HEK293 (cell line): ENCODE measurements at regions not wholly inside any gene's neighbourhood (a gene's known extent, or its start where the extent isn't known, plus 50 kb on each side); places are given as distances from the start of the nearest gene placed in this dataset.

Experiments used
- CTCF ChIA-PET: fragments of 350-600 bp; formaldehyde crosslinking; extraction: SDS; loops from one replicate; lab custom pipeline; 2021; ENCODE audit warnings: antibody characterized with exemption; lab: Yijun Ruan, JAX
- POLR2A ChIA-PET: fragments of 300-600 bp; formaldehyde crosslinking; extraction: SDS; loops from one replicate; lab custom pipeline; 2020; ENCODE audit warnings: antibody characterized with exemption, inconsistent platforms; lab: Yijun Ruan, JAX
- H3K27ac ChIP-seq: fragments of 200-500 bp; sonication (Bioruptor generic); 2 replicates; pipeline ENCODE4 v1.5.1; 2014; ENCODE audit warnings: low read depth, low read length, control low read depth, inconsistent platforms; ENCODE audit errors: extremely low read depth
- H3K36me3 ChIP-seq, 2 experiments: fragments of 200-500 bp in 1 of 2; sonication (Bioruptor generic) in 1 of 2; 1 replicate in 1 of 2; 2 replicates in 1 of 2; pipeline ENCODE4 v1.5.1; 2014 to 2017; ENCODE audit warnings: inconsistent platforms in 2 of 2, low read length in 2 of 2; ENCODE audit not compliant: control insufficient read depth in 2 of 2, insufficient read depth in 1 of 2
- H3K4me1 ChIP-seq: fragments of 200-500 bp; sonication (Bioruptor generic); 2 replicates; pipeline ENCODE4 v1.5.1; 2014; ENCODE audit warnings: mild to moderate bottlenecking, low read length, inconsistent platforms; ENCODE audit not compliant: control insufficient read depth, insufficient read depth
- H3K4me3 ChIP-seq: 2 replicates; pipeline ENCODE4 v1.5.1; 2011; ENCODE audit warnings: low read depth, mild to moderate bottlenecking, control low read depth, low read length, moderate library complexity
- H3K9me3 ChIP-seq: fragments of 200-500 bp; sonication (Bioruptor generic); 2 replicates; pipeline ENCODE4 v1.5.1; 2014; ENCODE audit warnings: low read depth, low read length, inconsistent platforms; ENCODE audit not compliant: control insufficient read depth, insufficient read depth
- GLI4 ChIP-seq: fragments of 450-650 bp; formaldehyde crosslinking; IDR thresholded peaks from 2 replicates; pipeline ENCODE4 v1.5.1; 2016; ENCODE audit warnings: missing biosample characterization, missing genetic modification characterization
- HOXA7 ChIP-seq: sonication (generic); formaldehyde crosslinking; IDR thresholded peaks from 2 replicates; pipeline ENCODE4 v1.8.1; 2022; ENCODE audit warnings: missing genetic modification reagents, borderline replicate concordance
- SCRT1 ChIP-seq: fragments of 450-650 bp; formaldehyde crosslinking; IDR thresholded peaks from 2 replicates; pipeline ENCODE4 v1.5.1; 2016; ENCODE audit warnings: missing biosample characterization, missing genetic modification characterization, borderline replicate concordance
- TRIM28 ChIP-seq: IDR thresholded peaks from 2 replicates; pipeline ENCODE4 v1.6.1; 2011; ENCODE audit warnings: low read length, control low read depth, borderline replicate concordance
- ZBTB48 ChIP-seq: fragments of 450-650 bp; formaldehyde crosslinking; IDR thresholded peaks from 2 replicates; pipeline ENCODE4 v1.5.1; 2016; ENCODE audit warnings: missing biosample characterization, missing genetic modification characterization
- ZIC2 ChIP-seq: fragments of 450-650 bp; formaldehyde crosslinking; IDR thresholded peaks from 2 replicates; pipeline ENCODE4 v1.5.1; 2016; ENCODE audit warnings: missing biosample characterization, missing genetic modification characterization
- ZNF133 ChIP-seq: fragments of 450-650 bp; formaldehyde crosslinking; IDR thresholded peaks from 2 replicates; pipeline ENCODE4 v1.5.1; 2016; ENCODE audit warnings: missing biosample characterization, missing genetic modification characterization
- ZNF174 ChIP-seq: fragments of 450-650 bp; formaldehyde crosslinking; IDR thresholded peaks from 2 replicates; pipeline ENCODE4 v1.5.0; 2017; ENCODE audit warnings: missing biosample characterization, mild to moderate bottlenecking, missing genetic modification characterization
- ZNF175 ChIP-seq: fragments of 450-650 bp; formaldehyde crosslinking; IDR thresholded peaks from 2 replicates; pipeline ENCODE4 v1.5.1; 2016; ENCODE audit warnings: missing biosample characterization, missing genetic modification characterization
- ZNF2 ChIP-seq: fragments of 450-650 bp; formaldehyde crosslinking; IDR thresholded peaks from 2 replicates; pipeline ENCODE4 v1.5.1; 2016; ENCODE audit warnings: missing biosample characterization, missing genetic modification characterization
- ZNF311 ChIP-seq: fragments of 450-650 bp; formaldehyde crosslinking; IDR thresholded peaks from 2 replicates; pipeline ENCODE4 v1.5.1; 2017; ENCODE audit warnings: missing biosample characterization, missing genetic modification characterization, borderline replicate concordance
- ZNF366 ChIP-seq: fragments of 450-650 bp; formaldehyde crosslinking; conservative IDR thresholded peaks from 2 replicates; pipeline ENCODE4 v1.5.1; 2016; ENCODE audit warnings: missing biosample characterization, missing genetic modification characterization
- ZNF510 ChIP-seq: fragments of 450-650 bp; formaldehyde crosslinking; IDR thresholded peaks from 2 replicates; pipeline ENCODE4 v1.5.1; 2018; ENCODE audit warnings: mild to moderate bottlenecking, missing genetic modification characterization, missing biosample characterization; ENCODE audit not compliant: insufficient replicate concordance
- ZNF629 ChIP-seq: fragments of 450-650 bp; formaldehyde crosslinking; IDR thresholded peaks from 2 replicates; pipeline ENCODE4 v1.5.1; 2017; ENCODE audit warnings: missing biosample characterization, missing genetic modification characterization
- ZNF658 ChIP-seq: fragments of 450-650 bp; formaldehyde crosslinking; IDR thresholded peaks from 2 replicates; pipeline ENCODE4; 2016; ENCODE audit warnings: missing biosample characterization, missing genetic modification characterization
- ZNF768 ChIP-seq: fragments of 450-650 bp; formaldehyde crosslinking; IDR thresholded peaks from 2 replicates; pipeline ENCODE4 v1.5.1; 2018; ENCODE audit warnings: missing biosample characterization, mild to moderate bottlenecking, missing genetic modification characterization
- ZNF776 ChIP-seq: fragments of 450-650 bp; formaldehyde crosslinking; IDR thresholded peaks from 2 replicates; pipeline ENCODE4 v1.5.0; 2017; ENCODE audit warnings: missing biosample characterization, missing genetic modification characterization, borderline replicate concordance
- ZNF785 ChIP-seq: fragments of 450-650 bp; formaldehyde crosslinking; IDR thresholded peaks from 2 replicates; pipeline ENCODE4 v1.5.1; 2016; ENCODE audit warnings: missing biosample characterization, missing genetic modification characterization
- ZNF843 ChIP-seq: fragments of 450-650 bp; formaldehyde crosslinking; IDR thresholded peaks from 2 replicates; pipeline ENCODE4 v1.5.1; 2016; ENCODE audit warnings: missing biosample characterization, missing genetic modification characterization
- TF ChIP-seq, protein P1 (sequence below): fragments of 450-650 bp; formaldehyde crosslinking; IDR thresholded peaks from 2 replicates; pipeline ENCODE4 v1.5.1; 2016; ENCODE audit warnings: missing biosample characterization, missing genetic modification characterization
- TF ChIP-seq, protein P2 (sequence below): fragments of 450-650 bp; formaldehyde crosslinking; IDR thresholded peaks from 2 replicates; pipeline ENCODE4 v1.5.1; 2017; ENCODE audit warnings: missing biosample characterization, mild to moderate bottlenecking, missing genetic modification characterization, moderate library complexity
- TF ChIP-seq, protein P3 (sequence below): fragments of 450-650 bp; formaldehyde crosslinking; IDR thresholded peaks from 2 replicates; pipeline ENCODE4 v1.5.1; 2016; ENCODE audit warnings: missing biosample characterization, missing genetic modification characterization
- TF ChIP-seq, protein P4 (sequence below): fragments of 450-650 bp; formaldehyde crosslinking; IDR thresholded peaks from 2 replicates; pipeline ENCODE4 v1.5.0; 2017; ENCODE audit warnings: missing biosample characterization, missing genetic modification characterization, borderline replicate concordance
- TF ChIP-seq, protein P5 (sequence below): fragments of 450-650 bp; formaldehyde crosslinking; IDR thresholded peaks from 2 replicates; pipeline ENCODE4 v1.5.1; 2017; ENCODE audit warnings: missing biosample characterization, missing genetic modification characterization

DNA sequence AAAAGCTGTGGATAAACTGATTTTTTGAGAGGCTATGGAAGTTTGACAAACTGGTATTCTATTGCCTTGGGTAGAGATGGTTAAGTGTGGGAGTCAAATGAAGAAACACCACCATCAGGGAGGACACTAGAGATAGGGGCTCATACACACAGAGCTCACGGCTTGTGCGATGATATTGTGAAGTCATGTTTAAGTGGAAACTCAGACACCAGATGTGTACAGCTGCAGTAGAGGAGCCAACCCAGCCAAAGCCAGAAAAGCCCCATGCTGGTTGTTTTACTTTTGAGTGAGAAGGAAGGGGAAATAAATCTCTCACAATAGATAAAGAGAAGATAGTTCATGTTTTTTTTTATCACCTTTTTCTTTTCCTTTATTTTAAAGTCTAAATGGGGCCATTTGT lies 377.7 kb downstream of the DMRT2 start (continued):
- TF ChIP-seq, protein P1, sequence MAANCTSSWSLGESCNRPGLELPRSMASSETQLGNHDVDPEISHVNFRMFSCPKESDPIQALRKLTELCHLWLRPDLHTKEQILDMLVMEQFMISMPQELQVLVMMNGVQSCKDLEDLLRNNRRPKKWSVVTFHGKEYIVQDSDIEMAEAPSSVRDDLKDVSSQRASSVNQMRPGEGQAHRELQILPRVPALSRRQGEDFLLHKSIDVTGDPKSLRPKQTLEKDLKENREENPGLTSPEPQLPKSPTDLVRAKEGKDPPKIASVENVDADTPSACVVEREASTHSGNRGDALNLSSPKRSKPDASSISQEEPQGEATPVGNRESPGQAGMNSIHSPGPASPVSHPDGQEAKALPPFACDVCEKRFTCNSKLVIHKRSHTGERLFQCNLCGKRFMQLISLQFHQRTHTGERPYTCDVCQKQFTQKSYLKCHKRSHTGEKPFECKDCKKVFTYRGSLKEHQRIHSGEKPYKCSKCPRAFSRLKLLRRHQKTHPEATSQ (tag by site-specific recombination): no peak
- no peak for TF ChIP-seq ZNF366 (tag by site-specific recombination)

DNA sequence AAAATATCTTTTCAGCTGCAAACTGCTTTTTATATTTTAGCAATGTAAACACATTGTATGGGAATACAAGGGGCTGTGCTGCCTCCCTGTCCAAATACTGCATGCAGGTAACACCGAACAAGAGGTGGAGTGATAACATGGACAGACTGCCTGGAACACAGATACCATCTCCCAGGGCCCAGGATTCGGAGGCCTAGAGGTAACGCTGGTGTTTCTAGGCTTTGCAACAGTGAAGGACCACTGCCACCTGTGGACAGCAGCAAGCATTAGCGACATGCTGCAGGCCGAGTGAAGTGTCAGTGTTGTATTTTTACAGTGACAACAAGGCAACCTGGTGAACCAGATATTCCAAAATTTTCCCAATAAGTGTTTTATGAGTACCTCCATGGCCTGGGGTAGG lies 379.1 kb downstream of the DMRT2 start:
- H3K27ac ChIP-seq: no peak overlapping the region
- no peaks in the 10 kb centered on the region for H3K9me3 ChIP-seq
- H3K4me3 ChIP-seq: no peak overlapping the region
- POLR2A ChIA-PET: no interaction called here
- H3K4me1 ChIP-seq: no peaks in the 10 kb centered on the region; the same call in 1 of the 2 replicates
- H3K36me3 ChIP-seq: no peaks in the 10 kb centered on the region
- CTCF ChIA-PET: interaction anchor here (0.7 to 1.9 kb wide), 4 partner anchors 28 to 330 kb away, joined by 3 to 7 read pairs (median 5); no protein-coding TSS in a partner anchor
- TF ChIP-seq TRIM28 (0 out of 2 replicates have a peak, but pooled peaks have one; percentile 51), ZNF2 (tag by site-specific recombination) (no peak), ZBTB48 (tag by site-specific recombination) (no peak), ZNF785 (no peak), ZNF175 (tag by site-specific recombination) (no peak), ZNF133 (no peak), ZIC2 (tag by site-specific recombination) (no peak), ZNF629 (no peak), ZNF776 (tag by site-specific recombination) (no peak), ZNF843 (tag by site-specific recombination) (no peak), ZNF174 (tag by site-specific recombination) (no peak), ZNF658 (no peak), SCRT1 (no peak), ZNF311 (tag by site-specific recombination) (no peak), ZNF768 (tag by site-specific recombination) (no peak), GLI4 (tag by site-specific recombination) (no peak), ZNF510 (tag by site-specific recombination) (no peak), HOXA7 (CRISPR knock-in tag) (no peak)
- TF ChIP-seq, protein P2, sequence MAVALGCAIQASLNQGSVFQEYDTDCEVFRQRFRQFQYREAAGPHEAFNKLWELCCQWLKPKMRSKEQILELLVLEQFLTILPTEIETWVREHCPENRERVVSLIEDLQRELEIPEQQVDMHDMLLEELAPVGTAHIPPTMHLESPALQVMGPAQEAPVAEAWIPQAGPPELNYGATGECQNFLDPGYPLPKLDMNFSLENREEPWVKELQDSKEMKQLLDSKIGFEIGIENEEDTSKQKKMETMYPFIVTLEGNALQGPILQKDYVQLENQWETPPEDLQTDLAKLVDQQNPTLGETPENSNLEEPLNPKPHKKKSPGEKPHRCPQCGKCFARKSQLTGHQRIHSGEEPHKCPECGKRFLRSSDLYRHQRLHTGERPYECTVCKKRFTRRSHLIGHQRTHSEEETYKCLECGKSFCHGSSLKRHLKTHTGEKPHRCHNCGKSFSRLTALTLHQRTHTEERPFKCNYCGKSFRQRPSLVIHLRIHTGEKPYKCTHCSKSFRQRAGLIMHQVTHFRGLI (tag by site-specific recombination): no peak
- TF ChIP-seq, protein P3, sequence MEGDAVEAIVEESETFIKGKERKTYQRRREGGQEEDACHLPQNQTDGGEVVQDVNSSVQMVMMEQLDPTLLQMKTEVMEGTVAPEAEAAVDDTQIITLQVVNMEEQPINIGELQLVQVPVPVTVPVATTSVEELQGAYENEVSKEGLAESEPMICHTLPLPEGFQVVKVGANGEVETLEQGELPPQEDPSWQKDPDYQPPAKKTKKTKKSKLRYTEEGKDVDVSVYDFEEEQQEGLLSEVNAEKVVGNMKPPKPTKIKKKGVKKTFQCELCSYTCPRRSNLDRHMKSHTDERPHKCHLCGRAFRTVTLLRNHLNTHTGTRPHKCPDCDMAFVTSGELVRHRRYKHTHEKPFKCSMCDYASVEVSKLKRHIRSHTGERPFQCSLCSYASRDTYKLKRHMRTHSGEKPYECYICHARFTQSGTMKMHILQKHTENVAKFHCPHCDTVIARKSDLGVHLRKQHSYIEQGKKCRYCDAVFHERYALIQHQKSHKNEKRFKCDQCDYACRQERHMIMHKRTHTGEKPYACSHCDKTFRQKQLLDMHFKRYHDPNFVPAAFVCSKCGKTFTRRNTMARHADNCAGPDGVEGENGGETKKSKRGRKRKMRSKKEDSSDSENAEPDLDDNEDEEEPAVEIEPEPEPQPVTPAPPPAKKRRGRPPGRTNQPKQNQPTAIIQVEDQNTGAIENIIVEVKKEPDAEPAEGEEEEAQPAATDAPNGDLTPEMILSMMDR (tag by site-specific recombination): peak; percentile 29; the same call in 1 of the 2 replicates
- TF ChIP-seq, protein P4, sequence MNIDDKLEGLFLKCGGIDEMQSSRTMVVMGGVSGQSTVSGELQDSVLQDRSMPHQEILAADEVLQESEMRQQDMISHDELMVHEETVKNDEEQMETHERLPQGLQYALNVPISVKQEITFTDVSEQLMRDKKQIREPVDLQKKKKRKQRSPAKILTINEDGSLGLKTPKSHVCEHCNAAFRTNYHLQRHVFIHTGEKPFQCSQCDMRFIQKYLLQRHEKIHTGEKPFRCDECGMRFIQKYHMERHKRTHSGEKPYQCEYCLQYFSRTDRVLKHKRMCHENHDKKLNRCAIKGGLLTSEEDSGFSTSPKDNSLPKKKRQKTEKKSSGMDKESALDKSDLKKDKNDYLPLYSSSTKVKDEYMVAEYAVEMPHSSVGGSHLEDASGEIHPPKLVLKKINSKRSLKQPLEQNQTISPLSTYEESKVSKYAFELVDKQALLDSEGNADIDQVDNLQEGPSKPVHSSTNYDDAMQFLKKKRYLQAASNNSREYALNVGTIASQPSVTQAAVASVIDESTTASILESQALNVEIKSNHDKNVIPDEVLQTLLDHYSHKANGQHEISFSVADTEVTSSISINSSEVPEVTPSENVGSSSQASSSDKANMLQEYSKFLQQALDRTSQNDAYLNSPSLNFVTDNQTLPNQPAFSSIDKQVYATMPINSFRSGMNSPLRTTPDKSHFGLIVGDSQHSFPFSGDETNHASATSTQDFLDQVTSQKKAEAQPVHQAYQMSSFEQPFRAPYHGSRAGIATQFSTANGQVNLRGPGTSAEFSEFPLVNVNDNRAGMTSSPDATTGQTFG (tag by site-specific recombination): no peak
- TF ChIP-seq, protein P5, sequence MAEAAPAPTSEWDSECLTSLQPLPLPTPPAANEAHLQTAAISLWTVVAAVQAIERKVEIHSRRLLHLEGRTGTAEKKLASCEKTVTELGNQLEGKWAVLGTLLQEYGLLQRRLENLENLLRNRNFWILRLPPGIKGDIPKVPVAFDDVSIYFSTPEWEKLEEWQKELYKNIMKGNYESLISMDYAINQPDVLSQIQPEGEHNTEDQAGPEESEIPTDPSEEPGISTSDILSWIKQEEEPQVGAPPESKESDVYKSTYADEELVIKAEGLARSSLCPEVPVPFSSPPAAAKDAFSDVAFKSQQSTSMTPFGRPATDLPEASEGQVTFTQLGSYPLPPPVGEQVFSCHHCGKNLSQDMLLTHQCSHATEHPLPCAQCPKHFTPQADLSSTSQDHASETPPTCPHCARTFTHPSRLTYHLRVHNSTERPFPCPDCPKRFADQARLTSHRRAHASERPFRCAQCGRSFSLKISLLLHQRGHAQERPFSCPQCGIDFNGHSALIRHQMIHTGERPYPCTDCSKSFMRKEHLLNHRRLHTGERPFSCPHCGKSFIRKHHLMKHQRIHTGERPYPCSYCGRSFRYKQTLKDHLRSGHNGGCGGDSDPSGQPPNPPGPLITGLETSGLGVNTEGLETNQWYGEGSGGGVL (tag by site-specific recombination): no peak
